Endothelial cell of umbilical vein (primary cell): ENCODE measurements at regions not wholly inside any gene's neighbourhood (a gene's known extent, or its start where the extent isn't known, plus 50 kb on each side); places are given as distances from the start of the nearest gene placed in this dataset.

Experiments used
- BruUV-seq: library from RNA; stranded (reverse); fragments of 400-500 nt; replicated peaks from 2 replicates; lab custom pipeline; 2021; lab: Mats Ljungman, UMichigan
- CTCF ChIA-PET: fragments of 300-600, 350-600 bp; sonication (Branson Sonifier 250); formaldehyde crosslinking; loops from one replicate; lab custom pipeline; 2021; ENCODE audit warnings: antibody characterized with exemption, inconsistent platforms; lab: Charles Lee
- POLR2A ChIA-PET: fragments of 300-600, 350-600 bp; sonication (Branson Sonifier 250); formaldehyde crosslinking; loops from one replicate; lab custom pipeline; 2021; ENCODE audit warnings: antibody characterized with exemption, inconsistent platforms; lab: Charles Lee
- DNase-seq: peaks from one replicate; pipeline ENCODE4 v3.0.0-alpha.2; 2011; ENCODE audit warnings: low read depth, low spot score
- FAIRE-seq: peaks from 2 replicates; lab custom pipeline; 2011; peaks lifted over from hg19 to GRCh38; lab: Jason Lieb, UNC
- H2AFZ ChIP-seq: 2 replicates; pipeline ENCODE4 v1.6.0; 2012; ENCODE audit warnings: low read depth, low read length, control low read depth, inconsistent platforms
- H3K27ac ChIP-seq: 2 replicates; pipeline ENCODE4 v1.5.1; 2011; ENCODE audit warnings: low read depth, mild to moderate bottlenecking, control low read depth, low read length, moderate library complexity; ENCODE audit not compliant: insufficient read depth
- H3K27me3 ChIP-seq, 2 experiments: 2 replicates each; pipeline versions ENCODE4 v1.6.0 to v1.6.1; 2011; ENCODE audit warnings: low read length in 2 of 2, mixed read lengths in 1 of 2; ENCODE audit not compliant: control insufficient read depth in 2 of 2, insufficient read depth in 2 of 2
- H3K36me3 ChIP-seq, 2 experiments: 2 replicates in 1 of 2; 3 replicates in 1 of 2; pipeline ENCODE4 v1.5.1; 2011; ENCODE audit warnings: low read length in 2 of 2, mild to moderate bottlenecking in 1 of 2, moderate library complexity in 1 of 2; ENCODE audit not compliant: control insufficient read depth in 2 of 2, insufficient read depth in 2 of 2; ENCODE audit errors: extremely low read depth in 1 of 2
- H3K4me1 ChIP-seq: 3 replicates; pipeline ENCODE4 v1.5.1; 2011; ENCODE audit warnings: mild to moderate bottlenecking, low read length; ENCODE audit not compliant: control insufficient read depth, insufficient read depth; ENCODE audit errors: extremely low read depth
- H3K4me2 ChIP-seq: 2 replicates; pipeline ENCODE4 v1.6.1; 2011; ENCODE audit warnings: low read length, control low read depth, mixed read lengths; ENCODE audit not compliant: insufficient read depth
- H3K4me3 ChIP-seq, 3 experiments: fragments of 200-600 bp in 1 of 3; sonication (generic), shearing (Covaris generic) in 1 of 3; replicated peaks in 1 of 3; 2 replicates each; pipeline ENCODE4 v1.5.1; 2011 to 2016; ENCODE audit warnings: control low read depth in 3 of 3, low read length in 3 of 3, mild to moderate bottlenecking in 2 of 3, inconsistent platforms in 1 of 3, low read depth in 1 of 3, moderate library complexity in 1 of 3; ENCODE audit not compliant: insufficient read depth in 1 of 3
- H3K79me2 ChIP-seq: 2 replicates; pipeline ENCODE4 v1.6.0; 2012; ENCODE audit warnings: low read length, inconsistent platforms; ENCODE audit not compliant: control insufficient read depth, insufficient read depth
- H3K9ac ChIP-seq: replicated peaks from 2 replicates; pipeline ENCODE3; 2011; ENCODE audit warnings: low read length, control low read depth; ENCODE audit not compliant: insufficient read depth; ENCODE audit errors: extremely low read depth
- H3K9me1 ChIP-seq: replicated peaks from 3 replicates; pipeline ENCODE4 v1.6.0; 2011; ENCODE audit warnings: mild to moderate bottlenecking, low read length; ENCODE audit not compliant: control insufficient read depth, insufficient read depth; ENCODE audit errors: extremely low read depth
- H3K9me3 ChIP-seq: replicated peaks from 2 replicates; pipeline ENCODE4 v1.5.1; 2012; ENCODE audit warnings: low read length, inconsistent platforms; ENCODE audit not compliant: control insufficient read depth, insufficient read depth
- H4K20me1 ChIP-seq: replicated peaks from 2 replicates; pipeline ENCODE3; 2011; ENCODE audit warnings: mild to moderate bottlenecking, low read length; ENCODE audit not compliant: control insufficient read depth, insufficient read depth; ENCODE audit errors: extremely low read depth
- EZH2 ChIP-seq: IDR thresholded peaks from 2 replicates; pipeline ENCODE4 v1.6.1; 2012; ENCODE audit warnings: borderline replicate concordance, low read depth, mild to moderate bottlenecking, moderate library complexity, low read length, inconsistent platforms; ENCODE audit not compliant: severe bottlenecking
- FOS ChIP-seq: IDR thresholded peaks from 2 replicates; pipeline ENCODE4 v1.6.1; 2011; ENCODE audit warnings: mild to moderate bottlenecking, low read length, moderate library complexity, borderline replicate concordance; ENCODE audit not compliant: insufficient read depth
- GATA2 ChIP-seq: IDR thresholded peaks from 2 replicates; pipeline ENCODE4 v1.7.0; 2011; ENCODE audit warnings: low read depth, mild to moderate bottlenecking, moderate library complexity, mixed read lengths, low read length; ENCODE audit not compliant: insufficient read length, insufficient read depth
- JUN ChIP-seq: IDR thresholded peaks from 2 replicates; pipeline ENCODE4 v1.6.1; 2011; ENCODE audit warnings: borderline replicate concordance, low read depth; ENCODE audit not compliant: insufficient read length, insufficient read depth
- MYC ChIP-seq: IDR thresholded peaks from one replicate; pipeline ENCODE4 v1.6.1; 2011; ENCODE audit warnings: mild to moderate bottlenecking, low read depth, low read length
- POLR2A ChIP-seq: IDR thresholded peaks from 2 replicates; pipeline ENCODE4 v1.6.1; 2012; ENCODE audit warnings: low read depth, mild to moderate bottlenecking, control low read depth, low read length
- POLR2AphosphoS5 ChIP-seq: IDR thresholded peaks from 2 replicates; pipeline ENCODE4 v1.6.1; 2012; ENCODE audit warnings: low read depth, mild to moderate bottlenecking, control low read depth, low read length, moderate library complexity; ENCODE audit not compliant: insufficient read depth
- dilution Hi-C: fragments of 300-500 bp; cut with MboI; formaldehyde crosslinking; loops from one replicate; pipeline ENCODE4 v1.15.0; 2019; ENCODE audit warnings: low sequenced_read_pairs; ENCODE audit not compliant: extremely low pct_ligation_motif_present
- intact Hi-C: fragments of 100-400 bp; cut with micrococcal nuclease; formaldehyde crosslinking; loops from one replicate; pipeline ENCODE4 v1.10.0; 2022
- TF ChIP-seq, protein P1 (sequence below), 2 donors: IDR thresholded peaks; 1 replicate in 1 of 2; 2 replicates in 1 of 2; pipeline ENCODE4 v1.5.1; 2011; ENCODE audit warnings: low read length in 2 of 2, mild to moderate bottlenecking in 2 of 2, moderate library complexity in 2 of 2, control low read depth in 1 of 2, inconsistent platforms in 1 of 2, low read depth in 1 of 2; ENCODE audit not compliant: insufficient read depth in 1 of 2; ENCODE audit errors: extremely low read depth in 1 of 2
- TF ChIP-seq, protein P2 (sequence below): IDR thresholded peaks from 2 replicates; pipeline ENCODE4 v1.6.1; 2011; ENCODE audit not compliant: insufficient read depth, insufficient read length

- dilution Hi-C loops, result no loop called here
- Histone ChIP-seq H3K4me1 (no peaks in the 10 kb centered on the region), H4K20me1 (no peaks in the 10 kb centered on the region), H3K27ac (no peak overlapping the region), H3K9me1 (no peaks in the 10 kb centered on the region), H3K79me2 (no peaks in the 10 kb centered on the region), H3K9ac (no peak overlapping the region), H3K27me3 (no peaks in the 10 kb centered on the region), H2AFZ (no peak overlapping the region), H3K9me3 (no peaks in the 10 kb centered on the region), H3K4me3 (no peak overlapping the region), H3K4me2 (no peak overlapping the region), H3K36me3 (no peaks in the 10 kb centered on the region)
- TF ChIP-seq, protein P1, sequence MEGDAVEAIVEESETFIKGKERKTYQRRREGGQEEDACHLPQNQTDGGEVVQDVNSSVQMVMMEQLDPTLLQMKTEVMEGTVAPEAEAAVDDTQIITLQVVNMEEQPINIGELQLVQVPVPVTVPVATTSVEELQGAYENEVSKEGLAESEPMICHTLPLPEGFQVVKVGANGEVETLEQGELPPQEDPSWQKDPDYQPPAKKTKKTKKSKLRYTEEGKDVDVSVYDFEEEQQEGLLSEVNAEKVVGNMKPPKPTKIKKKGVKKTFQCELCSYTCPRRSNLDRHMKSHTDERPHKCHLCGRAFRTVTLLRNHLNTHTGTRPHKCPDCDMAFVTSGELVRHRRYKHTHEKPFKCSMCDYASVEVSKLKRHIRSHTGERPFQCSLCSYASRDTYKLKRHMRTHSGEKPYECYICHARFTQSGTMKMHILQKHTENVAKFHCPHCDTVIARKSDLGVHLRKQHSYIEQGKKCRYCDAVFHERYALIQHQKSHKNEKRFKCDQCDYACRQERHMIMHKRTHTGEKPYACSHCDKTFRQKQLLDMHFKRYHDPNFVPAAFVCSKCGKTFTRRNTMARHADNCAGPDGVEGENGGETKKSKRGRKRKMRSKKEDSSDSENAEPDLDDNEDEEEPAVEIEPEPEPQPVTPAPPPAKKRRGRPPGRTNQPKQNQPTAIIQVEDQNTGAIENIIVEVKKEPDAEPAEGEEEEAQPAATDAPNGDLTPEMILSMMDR (IDR thresholded peaks at IDR 0.05; ENCODE audit: extremely low read depth in 1 of 2, insufficient read depth in 1 of 2, low read depth in 1 of 2, low read length in 2 of 2), result no peak
- TF ChIP-seq MYC, result no peak
- TF ChIP-seq POLR2AphosphoS5, result no peak
- TF ChIP-seq FOS, result no peak
- no peak for TF ChIP-seq JUN
- TF ChIP-seq POLR2A, result no peak
- no peak for TF ChIP-seq GATA2
- TF ChIP-seq EZH2, result no peak
- TF ChIP-seq, protein P2, sequence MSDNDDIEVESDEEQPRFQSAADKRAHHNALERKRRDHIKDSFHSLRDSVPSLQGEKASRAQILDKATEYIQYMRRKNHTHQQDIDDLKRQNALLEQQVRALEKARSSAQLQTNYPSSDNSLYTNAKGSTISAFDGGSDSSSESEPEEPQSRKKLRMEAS, result no peak
- no peak for DNase-seq
- CTCF ChIA-PET, result interaction anchor here (0.6 to 1.0 kb wide), 2 partner anchors 22 to 89 kb away, joined by 3 read pairs; no protein-coding TSS in a partner anchor
- FAIRE-seq, result no peak
- POLR2A ChIA-PET, result no interaction called here
- intact Hi-C loops, result no loop called here
- no TSS peak for BruUV-seq
Observed at GRCh38 chr12:112671564-112671963, 120.0 kb upstream of the RPH3A start.
